Skin of body (tissue), 1 donor: ENCODE measurements at regions not wholly inside any gene's neighbourhood (a gene's known extent, or its start where the extent isn't known, plus 50 kb on each side); places are given as distances from the start of the nearest gene placed in this dataset.
"Not testable (repeated sequence)": the region's sequence is repeated elsewhere in the genome, so short reads cannot be mapped to it uniquely, and the experiment has no call there.

ENCODE experiments used
- DNase-seq: peaks from one replicate; lab custom pipeline; 2025; lab: John Stamatoyannopoulos, UW

- DNase-seq = no peak
These were observed 119.4 kb upstream of the SPIN4 start for GRCh38 chrX:63470506-63470905.

DNA sequence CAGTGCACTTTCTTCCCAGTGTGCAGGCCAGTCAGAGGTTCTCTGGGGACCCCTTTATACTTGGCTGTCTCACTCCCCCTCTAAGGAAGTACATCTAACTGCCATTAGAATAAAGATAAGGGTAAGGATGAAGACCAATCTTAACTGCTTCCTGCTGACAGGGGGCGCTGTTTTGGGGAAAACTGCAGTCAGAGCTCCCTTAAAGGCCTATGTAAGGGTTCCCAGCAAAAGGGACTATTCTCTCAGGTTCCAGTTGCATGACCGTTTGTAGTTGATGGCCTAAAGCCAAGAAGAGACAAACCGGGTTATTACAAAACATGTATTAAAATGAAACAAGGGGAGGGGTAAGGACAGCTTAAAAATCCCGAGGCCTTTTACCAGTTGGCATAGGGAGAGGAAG lies 115.6 kb upstream of the SPIN4 start:
- no peak for DNase-seq

DNA sequence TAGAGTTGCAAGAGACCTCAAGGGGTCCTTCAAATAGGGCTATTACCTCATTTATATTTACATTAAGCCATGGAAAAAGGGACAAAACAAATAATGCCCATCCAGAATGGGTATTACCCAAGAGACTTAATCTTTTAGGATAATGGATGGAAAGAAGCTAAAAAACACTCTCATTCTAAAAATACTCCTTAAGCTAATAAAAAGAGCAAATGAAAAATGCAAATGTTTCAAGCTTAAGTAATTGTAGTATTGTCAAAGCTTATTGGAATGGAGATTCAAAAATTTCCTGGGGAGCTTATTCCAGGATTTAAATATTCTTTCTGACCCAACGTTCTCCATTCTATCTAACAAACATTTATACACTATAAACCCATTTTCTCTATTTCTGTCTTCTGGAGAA lies 107.8 kb upstream of the SPIN4 start:
- DNase-seq = no peak

DNA sequence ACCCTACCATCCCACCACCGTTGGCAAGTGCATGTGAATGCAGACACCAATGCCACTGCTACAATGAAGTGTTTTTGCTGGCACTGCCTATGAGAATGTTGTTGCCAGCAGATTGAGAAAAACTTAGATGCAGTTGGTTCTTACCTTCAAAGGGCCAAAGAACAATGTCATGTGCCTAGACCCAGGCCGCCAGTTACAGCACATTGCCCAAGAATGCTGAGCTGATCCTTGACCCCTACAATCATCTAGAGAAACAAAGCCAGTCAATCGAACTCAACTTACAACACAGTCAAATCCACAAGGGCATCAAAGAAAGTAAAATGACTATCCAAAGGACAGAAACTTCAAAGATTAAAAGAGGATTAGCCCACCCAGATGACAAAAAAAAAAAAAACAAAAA lies 102.4 kb upstream of the SPIN4 start:
- no peak for DNase-seq

DNA sequence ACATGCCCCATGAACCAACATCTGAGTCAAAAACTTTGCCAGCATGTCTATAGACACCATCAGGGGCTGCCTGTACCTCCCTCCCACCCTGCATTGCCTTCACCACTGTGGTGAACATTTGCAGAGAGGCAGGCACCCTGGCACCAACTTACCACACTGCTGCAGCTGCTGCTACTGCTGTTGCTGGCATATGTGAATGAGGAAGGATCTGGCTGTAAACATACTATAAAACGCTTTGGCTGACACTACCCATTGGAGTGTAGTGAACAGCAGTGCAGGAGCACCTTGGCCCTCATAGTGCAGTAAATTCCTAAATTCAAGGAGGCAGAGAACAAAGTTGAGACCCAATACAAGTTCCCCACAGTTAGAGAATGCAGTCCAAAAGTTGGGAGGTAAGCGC lies 90.6 kb upstream of the SPIN4 start:
- DNase-seq = no peak

DNA sequence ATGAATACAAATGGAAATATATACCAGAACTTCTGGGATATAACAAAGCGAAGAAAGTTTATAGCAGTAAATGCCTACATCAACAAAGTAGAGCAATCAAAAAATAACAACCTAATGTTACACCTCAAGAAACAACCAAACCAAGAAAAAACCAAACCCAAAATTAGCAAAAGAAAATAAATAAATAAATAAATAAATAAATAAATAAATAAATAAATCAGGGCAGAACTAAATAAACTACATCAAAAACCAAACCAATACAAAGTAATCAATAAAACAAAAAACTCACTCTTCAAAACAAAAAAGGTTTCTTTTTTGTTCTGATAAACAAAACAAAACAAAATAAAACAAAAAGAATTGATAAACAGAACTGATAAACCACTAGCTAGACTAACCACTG lies 88.4 kb upstream of the SPIN4 start:
- no peak for DNase-seq

DNA sequence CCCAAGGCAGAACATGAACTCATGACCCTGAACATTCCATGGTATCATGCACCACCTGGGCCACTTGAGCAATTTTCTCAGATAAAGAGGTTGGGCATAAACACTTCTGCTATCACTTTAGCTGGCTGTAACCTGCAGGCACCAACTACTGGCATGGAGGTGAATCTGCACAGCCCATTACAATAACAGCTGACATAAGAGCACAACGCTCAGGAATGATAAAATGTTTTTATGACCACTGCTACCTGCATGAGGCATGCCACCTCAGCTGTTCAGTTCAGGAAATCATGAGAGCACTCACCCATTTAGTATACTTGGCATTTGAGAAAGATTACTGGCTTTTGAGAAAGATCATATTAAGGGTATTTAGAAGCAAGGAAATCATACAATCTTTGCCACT lies 85.7 kb upstream of the SPIN4 start:
- no peak for DNase-seq

GRCh38 chrX:63434665-63435064 lies 83.5 kb upstream of the SPIN4 start:
- no peak for DNase-seq

DNA sequence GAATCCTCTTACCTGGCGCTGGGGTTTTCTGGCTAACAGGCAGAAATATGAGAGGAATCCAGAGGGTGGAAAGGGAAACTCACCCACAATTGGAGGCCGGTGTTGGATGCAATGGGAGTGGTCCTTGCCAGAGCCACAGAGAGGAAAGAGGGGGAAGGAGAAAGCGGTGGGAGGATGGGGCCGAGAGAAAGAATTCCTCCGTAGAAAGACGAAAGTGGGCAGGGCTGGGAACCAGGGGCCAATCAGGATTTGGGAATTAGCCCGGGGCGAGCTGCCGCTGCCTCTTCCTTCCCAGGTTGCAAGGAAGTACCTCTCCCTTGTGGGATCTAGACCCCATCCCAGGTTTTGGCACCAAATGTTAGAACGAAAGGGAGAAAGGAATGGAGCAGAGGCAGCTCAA lies 83.1 kb upstream of the SPIN4 start:
- no peak for DNase-seq

GRCh38 chrX:63430026-63430425 lies 78.9 kb upstream of the SPIN4 start:
- no peak for DNase-seq

DNA sequence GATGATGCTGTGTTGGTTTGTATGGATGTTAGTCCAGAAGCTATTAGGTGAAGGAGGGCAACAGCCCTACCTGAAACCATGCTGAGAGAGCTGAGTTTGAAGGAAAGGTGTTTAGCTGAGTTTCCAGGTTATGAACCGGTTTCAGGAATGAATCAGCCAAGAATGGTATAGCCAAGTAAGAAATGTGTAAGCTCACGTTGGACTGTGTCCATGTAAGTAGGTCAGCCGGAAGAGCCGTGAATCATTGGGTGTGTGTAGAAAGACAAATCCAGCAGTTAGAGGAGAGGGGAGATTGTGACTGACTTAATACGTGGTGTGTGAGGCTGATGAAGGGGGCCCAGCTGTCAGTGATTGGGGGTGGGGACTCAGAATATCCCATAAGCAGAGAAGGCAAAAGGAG lies 77.2 kb upstream of the SPIN4 start:
- no peak for DNase-seq

GRCh38 chrX:63426519-63426918 lies 75.4 kb upstream of the SPIN4 start:
- DNase-seq = no peak

DNA sequence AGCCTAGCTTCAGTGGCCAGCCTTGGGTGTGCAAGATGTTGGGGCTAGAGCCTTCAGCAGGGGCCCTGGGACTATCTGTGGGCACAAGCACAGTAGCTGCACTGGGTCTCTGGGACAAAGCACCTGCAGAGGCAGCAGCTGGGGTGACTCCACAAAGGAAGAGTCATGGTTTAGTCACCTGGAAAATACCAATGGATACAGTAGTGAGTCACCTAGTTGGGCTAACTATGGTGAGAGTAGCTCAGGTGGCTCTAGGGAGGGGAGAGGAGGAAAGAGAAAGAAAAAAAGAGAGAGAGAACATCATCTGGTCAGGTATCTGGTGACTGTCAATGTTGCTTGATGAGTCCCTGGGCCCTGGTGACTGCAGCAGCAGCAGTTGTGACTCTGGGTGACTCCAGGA lies 72.9 kb upstream of the SPIN4 start:
- DNase-seq = no peak

DNA sequence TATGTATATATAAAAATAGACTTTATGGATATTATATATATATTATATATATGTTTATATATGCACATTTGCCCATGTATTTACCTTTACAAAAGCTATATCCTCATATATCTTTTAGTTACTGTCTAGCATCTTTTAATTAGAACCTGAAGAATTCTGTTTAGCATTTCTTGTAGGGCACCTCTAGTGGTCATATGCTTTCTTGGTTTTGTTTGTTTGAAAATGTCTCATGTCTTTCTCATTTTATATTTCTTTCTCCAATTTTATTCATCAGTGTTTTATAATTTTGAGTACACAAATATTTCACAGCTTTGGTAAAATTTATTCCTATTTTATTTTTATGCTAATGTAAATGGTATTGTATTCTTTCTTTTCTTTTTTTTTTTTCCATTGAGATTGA lies 70.3 kb upstream of the SPIN4 start:
- DNase-seq = no peak

- no peak for DNase-seq
These were observed 67.1 kb upstream of the SPIN4 start for GRCh38 chrX:63418211-63418610.

- DNase-seq = no peak
These were observed 66.5 kb upstream of the SPIN4 start for GRCh38 chrX:63417649-63418048.

DNA sequence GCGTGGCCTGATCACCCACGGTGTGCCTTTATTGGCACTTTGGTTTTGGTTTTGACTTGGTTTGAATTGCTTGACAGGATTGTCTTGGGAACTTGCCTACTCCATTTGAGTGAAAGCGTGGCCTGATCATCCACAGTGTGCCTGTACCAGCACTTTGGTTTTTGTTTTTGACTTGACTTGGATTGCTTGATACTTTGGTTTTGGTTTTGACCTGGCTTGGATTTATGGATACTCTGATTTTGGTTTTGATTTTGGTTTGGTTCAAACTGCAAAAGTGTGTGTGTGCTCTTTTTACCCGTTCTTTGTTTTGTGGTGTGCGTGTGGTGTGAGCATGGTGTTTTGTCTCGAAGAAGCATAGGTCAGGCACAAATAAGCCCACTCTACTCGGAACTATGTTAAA lies 58.8 kb upstream of the SPIN4 start:
- DNase-seq = not testable (repeated sequence)

GRCh38 chrX:63408050-63408449 lies 56.9 kb upstream of the SPIN4 start:
- DNase-seq = no peak

DNA sequence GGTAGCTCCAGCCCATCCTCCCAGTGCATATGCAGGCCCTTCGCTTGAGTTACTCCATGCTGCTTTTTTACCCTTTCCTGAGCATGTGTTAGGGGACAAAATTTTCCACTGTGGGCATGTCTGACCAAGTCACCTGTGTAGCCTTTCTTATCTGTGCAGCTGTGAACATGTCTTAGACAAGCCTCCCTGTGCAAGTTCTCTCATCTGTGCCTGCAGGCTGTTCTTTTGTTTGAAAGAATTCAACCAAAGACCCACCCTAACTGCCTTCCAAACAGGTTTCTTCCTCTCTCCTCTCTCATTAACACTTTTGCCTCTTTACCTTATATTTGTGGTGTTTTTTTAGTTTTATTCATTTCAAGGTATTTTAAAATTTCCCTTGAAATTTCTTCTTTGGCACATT lies 53.2 kb upstream of the SPIN4 start:
- no peak for DNase-seq

DNA sequence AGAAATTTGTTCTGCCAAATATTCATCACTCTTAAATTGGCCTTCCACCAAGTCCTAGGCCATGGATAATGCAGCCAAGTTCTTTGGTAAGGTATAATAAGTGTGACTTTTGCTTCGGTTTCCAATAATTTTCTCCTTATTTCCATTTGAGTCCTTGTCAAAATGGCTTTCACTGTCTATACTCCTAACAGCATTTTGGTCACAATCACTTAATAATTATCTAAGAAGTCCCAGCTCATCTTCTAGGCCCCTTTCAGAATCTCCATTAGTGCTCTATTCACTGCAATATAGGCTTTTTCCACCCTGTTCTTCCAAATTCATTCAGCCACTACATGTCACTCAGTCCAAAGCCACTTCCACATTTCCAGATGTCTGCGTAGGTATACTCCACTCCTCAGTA lies 51.0 kb upstream of the SPIN4 start:
- DNase-seq = no peak
